COR-L47 (cell line): ENCODE measurements at regions not wholly inside any gene's neighbourhood (a gene's known extent, or its start where the extent isn't known, plus 50 kb on each side); places are given as distances from the start of the nearest gene placed in this dataset.

Experiments used
- DNase-seq: peaks from one replicate; lab custom pipeline; 2025; lab: John Stamatoyannopoulos, UW

DNA sequence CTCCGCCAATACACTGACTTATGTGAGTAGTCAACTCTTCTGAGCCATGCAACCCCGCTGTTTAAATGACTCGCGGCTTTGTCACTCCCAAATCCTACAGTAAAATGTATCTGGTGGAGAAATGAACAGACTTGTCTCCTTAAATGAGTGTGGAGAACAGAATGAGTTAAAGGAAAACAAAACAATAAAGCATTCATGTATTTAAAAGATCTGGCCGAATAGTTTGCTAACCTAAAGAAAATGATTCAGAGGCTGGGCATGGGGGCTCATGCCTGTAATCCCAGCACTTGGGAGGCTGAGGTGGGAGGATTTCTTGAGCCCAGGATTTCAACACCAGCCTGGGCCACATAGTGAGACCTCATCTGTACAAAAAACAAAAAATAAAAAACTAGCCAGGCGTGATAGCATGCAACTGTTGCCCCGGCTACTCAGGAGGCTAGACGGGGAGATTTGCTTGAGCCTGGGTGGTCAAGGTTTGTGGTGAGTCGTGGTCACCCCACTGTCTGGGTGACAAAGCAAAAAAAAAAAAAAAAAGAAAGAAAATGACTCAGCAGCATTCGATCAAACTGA lies 86.5 kb upstream of the PFKP start:
- no peak for DNase-seq

DNA sequence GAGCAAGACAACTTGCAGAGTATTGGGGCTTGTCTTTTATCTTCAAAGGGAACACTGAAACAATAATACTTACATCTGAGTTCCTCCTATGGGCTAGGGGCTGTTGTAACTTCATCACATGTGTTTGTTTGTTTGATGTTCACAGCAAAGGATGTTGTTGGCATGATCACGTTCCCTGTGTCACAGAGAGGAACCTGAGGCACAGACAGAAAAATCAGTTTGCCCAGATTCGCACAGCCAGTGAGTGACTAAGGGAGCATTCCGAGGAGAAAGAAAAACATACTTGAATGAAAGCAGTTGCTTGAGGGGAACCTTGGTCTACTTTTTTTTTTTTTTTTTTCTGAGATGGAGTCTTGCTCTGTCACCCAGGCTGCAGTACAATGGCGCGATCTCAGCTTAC lies 87.2 kb upstream of the PFKP start:
- no peak for DNase-seq

DNA sequence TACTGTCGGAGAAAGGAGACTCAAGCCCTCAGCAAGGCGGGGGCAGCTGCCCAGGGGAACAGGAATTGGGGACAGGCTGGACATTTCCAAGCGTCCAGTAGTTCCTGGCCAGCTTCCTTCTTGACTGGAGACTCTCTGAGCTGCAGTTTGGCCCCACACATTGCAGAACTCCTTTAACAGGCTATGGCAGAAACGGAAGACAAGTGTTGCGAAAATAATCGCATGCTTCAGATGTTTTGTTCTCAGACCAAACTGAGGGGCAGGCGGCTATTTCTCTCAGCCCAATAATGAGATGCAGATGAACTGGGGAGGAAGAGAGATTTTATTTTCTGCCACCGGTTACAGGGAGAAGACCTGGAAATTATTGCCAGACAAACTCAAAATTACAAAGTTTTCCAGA lies 88.0 kb upstream of the PFKP start:
- no peak for DNase-seq

DNA sequence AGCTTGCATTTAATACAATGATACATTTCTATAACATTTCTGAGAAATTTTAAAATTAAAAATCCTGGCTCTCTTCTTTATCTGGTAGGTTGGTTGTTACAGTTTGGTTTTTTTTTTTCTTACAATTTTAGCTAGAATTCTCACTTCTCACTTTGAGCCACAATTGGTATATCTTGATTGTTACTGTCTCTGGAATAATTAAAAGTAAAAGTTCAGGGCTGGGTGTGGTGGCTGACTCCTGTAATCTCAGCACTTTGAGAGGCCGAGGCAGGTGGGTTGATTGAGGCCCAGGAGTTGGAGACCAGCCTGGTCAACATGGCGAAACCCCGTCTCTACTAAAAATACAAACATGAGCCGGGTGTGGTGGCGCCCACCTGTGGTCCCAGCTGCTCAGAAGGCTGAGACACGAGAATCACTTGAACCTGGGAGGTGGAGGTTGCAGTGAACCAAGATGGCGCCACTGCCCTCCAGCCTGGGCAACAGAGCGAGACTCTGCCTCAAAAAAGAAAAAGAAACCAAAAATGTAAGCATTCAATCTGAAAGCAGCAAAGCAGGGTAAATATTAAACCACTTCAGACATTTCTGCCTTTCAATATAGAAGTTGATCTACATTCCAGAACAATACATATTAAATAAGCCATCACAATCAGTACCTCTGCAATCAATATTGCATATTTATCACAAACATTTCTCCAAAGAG lies 88.6 kb upstream of the PFKP start:
- no peak for DNase-seq

DNA sequence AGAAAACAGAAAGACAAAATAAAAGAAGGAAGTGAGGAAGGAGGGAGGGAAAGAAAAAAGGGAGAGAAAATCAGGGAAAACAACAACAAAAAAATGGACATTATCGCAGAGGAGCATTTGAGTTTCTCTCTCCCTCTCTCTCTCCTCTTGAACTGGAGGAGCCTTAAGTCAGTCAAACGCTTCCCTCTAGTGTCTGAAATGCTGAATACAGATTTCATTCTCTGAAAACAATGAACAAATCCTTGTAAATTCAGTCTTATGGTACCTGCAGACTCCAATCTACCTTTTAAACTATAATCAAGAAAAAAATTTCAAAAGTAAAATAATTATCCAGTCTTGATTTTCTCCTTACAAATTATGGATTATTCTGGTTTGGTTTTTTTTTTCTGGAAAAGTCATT lies 89.2 kb upstream of the PFKP start:
- peak; percentile 53 for DNase-seq

DNA sequence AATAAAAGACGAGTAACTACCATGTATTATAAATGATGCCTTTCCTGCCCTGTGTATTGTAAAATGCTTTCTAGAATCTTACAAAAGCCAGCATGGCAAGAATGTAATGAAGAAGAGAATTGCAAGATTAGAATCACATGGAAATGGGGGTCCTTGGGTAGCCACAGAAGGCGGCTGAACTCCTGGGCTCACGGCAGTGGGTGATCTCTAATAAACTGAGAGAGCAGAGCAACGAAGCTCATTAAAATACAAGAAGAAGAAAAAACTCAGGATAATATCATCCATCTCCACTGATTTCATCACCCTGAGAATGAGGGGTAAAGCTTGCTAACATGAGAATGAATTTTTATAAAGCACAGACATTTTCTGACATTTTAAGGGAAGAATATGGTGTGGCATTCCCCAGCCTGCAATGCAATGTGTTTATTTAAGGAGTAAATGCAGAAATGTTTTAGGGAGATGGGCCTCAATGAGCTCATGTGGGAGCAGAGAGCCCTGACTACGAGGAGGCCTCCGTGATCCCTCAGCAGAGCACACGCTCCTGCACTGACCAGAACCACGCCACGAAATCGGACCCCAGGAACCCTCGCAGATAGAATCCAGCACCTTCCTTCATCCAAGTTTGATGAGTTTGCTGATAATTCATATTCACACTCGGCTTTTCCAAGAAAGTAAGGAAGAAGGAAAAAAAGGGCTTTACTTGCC lies 92.7 kb upstream of the PFKP start:
- DNase-seq = no peak

DNA sequence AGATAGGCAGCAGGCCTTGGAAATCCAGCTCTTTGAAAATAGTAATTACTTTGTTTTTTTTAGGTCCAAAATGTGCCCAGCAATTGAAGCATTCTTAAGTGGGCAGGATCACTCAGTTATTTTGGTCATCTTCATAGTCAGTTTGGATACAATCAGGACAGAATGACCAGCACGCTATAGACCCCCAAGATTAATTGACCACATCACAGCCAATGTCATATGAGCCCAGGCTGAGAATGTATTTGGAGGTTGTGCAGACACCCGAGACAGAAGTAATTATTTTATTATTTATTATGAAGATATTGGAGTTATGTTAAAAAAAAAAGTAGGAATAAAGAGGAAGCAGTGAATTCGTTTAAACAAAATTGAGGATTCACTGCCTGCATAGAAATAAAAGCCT lies 93.3 kb upstream of the PFKP start:
- no peak for DNase-seq

DNA sequence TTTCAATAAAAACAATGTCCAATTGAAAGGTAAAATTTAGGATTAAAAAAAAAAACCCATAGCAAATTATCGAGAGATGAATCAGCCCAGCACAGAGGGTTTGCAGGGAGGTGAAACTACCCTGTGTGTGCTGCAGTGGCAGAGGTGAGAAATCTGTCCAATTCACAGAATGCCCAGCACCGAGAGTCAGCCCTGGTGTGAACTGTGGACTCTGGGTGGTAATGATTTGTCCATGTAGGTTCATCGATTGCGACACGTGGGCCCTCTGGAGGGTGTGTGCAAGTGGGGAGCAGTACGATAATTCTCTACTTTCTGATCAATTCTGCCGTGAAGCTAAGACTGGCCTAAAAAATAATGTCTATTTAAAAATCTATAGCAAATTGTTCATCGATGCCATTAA lies 94.5 kb upstream of the PFKP start:
- DNase-seq = no peak

DNA sequence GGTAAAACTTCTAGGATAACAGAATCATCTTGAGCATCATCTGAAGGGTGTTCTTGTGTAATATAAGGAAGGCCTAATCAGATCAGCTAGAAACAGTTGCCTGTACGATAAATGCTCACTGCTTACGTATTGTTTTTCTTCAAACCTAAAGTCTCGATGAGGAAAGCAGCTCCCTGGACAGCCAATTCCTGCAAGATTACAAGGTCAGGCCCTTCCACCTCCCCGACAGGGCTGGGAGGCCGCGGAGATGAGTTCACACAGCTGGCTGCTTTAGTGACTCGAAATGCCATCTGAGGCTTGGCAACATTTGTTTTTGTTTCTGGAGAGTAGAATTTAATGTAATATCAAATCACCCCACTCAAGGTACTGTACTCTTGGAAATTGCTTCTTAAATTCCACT lies 95.1 kb upstream of the PFKP start:
- DNase-seq = no peak

DNA sequence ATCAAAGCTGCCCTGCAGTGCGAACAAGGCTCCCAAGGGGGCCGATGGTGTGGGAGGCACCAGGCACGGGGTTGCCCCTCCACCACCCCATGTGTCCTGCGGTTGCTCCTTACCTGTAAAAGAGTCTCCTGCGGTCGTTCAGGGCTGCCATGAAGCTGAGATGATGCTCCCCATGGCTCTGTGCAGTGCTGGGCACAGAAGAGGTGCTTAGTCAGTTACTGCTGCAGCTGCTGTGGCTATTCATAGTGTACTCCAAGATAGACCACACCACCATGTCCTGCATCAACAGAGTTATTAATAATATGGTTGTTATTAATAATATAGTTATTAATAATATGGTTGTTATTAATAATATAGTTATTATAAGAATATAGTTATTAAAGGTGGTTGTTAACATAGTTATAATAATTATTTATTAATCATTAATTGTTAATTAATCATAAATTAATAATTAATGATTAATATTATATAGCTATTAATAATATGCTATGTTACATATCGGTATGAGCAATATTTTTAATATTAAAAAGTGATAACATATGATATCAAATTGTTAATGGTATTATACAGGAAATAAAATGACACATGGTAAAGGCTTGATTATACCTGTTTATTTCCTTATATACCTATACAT lies 97.0 kb upstream of the PFKP start:
- DNase-seq = no peak

DNA sequence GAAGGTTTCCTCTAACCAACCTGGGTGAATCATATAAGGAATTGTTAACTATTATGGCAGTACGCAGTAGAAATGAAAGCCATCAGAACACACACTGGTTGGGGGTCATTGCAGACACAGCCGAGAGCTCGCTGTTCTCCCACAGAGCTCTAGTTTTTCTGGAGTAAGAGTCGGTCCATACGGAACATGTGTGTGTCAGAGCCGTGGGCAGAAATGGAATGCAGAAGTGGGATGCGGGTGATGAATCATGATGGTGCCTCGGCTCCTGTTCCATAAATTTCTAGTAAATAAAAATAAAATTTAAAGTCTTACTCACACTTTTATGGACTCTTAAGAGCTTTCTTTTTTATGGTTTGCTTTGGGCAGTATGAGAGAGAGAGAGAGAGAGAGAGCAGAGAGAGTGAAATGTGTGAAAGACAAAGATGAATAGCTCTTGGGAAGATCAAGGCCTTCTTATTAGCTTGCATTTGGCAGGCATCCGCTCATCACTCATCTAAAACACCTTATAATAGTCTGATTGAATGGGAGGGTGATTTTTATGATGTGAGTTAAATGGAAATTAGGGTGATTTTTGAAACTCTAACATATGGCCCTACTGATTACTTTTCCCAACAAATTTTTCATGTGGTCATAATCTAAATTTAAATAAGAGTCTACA lies 98.8 kb upstream of the PFKP start:
- DNase-seq = no peak

DNA sequence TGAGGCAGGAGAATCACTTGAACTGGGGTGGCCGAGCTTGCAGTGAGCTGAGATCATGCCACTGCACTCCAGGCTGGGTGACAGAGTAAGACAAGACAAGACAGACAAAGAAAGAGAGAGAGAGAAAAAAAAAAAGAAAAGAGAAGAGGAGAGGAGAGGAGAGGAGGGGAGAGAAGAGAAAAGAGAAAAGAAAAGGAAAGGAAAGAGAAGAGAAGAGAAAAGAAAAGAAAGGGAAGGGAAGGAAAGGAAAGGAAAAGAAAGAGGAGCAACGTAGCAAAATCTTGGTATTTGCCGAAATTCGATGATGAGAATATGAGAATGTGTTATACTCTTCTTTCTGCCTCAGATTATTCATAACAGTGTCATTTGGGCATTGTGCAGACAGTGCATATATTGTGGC lies 101.2 kb upstream of the PFKP start:
- DNase-seq = no peak

DNA sequence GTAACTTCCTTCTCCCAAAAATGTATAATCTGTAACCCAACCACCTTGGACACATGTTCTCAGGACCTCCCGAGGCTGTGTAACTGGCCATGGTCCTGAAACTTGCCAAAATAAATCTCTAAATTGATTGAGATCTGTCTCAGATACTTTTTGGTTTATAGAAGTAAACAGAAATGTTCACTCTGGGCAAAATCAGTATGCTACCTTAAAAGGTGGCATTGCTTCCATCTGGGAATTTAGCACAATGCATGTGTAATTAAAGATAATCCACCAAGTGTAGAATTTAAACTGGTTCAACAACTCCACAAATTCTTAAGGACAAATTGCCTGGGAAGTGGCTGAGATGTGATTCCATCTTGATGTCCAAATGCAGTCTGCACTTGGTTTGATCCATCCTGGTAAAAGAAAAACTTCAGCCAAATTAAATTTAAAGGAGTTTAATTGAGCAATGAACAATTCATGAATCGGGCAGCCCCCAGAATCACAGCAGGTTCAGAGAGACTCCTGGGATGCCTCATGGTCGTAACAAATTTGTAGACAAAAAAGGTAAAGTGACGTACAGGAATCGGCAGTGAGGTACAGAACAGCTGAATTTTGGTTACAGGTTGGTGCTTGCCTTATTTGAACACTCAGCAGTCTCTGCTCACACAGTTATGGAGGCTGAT lies 102.6 kb upstream of the PFKP start:
- DNase-seq = no peak

DNA sequence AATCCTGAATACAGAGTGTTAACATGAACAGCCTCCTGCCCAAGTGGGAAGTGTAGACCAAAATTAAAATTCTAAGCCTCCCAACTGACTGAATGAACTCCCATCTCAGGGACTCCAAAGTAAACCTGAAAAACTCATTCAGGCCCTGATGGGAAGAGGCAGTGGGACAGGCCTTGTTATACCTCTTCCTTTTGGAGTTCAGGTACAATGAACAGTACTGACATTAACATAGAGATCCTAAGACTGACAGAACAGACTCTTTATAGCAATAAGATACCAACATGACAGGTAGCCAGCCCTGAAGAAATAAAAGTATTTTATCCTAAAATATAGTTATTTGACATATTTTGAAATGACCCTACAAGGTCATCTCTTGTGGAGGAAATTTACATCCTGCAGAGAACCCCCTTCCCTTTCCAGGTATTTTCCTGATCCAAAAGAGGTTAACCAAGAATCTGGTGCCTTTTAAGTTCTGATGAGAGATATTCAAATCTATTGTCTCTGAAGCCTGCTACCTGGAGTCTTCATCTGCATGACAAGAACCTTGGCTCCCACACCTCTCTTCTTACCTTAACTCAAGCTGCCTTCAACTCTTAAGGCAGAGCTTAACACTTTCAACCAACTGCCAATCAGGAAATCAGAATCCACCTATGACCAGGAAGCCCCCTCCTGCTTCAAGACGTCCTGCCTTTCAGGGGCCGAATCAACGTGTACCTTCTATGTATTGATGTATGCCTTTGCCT lies 103.3 kb upstream of the PFKP start:
- DNase-seq = no peak

DNA sequence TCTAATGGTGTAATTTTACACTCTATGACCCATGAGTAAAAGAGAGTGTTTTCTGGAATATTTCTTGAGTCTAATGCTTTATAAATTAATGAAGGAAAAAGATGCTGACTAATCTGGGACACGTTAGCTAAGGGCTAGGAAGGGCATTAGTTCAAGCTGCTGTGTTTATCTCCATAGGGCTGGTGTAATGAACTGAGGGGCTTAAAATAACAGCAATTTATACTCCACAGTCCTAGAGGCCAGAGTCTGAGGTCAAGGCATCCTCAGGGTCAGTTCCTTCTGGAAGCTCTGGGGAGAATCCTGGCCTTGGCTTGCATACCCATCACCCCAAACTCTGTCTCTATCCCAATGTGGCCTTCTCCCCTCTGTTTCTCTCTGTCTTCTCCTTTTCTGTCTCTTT lies 105.2 kb upstream of the PFKP start:
- no peak for DNase-seq

DNA sequence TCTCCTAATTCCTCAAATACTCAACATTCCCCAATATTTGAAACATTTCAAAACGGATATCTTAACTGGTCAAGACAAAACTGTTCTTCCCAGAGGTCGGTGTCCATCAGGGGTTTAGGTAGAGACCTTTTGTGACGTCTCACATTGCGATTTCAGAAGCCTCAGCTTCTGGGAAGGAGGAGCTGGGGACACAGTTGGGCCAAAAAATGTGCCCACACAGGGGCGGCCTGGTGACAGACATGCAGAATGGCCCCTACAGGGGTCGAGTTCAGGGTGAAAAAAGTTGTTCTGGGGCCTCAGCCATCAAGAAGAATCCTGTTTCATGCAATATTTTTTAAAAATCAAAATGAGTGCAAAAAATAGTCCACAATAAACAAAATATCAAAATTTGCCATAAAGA lies 108.7 kb upstream of the PFKP start:
- DNase-seq = no peak

DNA sequence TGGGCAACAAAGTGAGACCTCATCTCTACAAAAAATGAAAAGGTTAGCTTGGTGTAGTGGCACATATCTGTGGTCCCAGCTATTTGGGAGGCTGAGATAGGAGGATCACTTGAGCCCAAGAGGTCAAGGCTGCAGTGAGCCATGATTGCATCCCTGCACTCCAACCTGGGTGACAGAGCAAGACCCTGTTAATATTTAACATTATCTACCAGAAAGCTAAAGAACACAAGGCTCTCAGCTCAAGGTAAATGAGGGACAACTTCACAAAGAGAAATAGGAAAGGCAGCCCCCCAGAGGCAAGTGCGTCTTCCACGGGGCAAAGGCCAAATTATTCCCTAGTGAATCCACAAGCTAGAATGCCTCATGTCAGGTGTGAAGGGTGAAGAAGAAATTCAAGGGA lies 109.6 kb upstream of the PFKP start:
- DNase-seq = no peak

DNA sequence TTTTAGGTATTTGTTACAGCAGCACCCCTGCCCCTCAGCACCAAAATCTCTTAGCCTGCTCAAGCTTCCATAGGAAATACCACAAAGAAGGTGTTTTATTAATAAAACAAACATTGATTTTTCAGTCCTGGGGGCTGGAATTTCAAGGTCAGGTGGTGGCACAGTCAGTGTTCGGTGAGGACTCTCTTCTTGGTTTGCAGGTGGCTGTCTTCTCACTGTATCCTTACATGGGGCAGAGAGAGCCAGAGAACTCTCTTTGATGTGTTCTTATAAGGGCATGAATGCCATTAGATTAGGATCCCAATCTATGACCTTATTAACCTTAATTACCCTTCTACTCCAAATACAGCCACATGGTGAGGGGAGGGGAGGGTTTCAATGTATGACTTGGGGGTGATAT lies 112.3 kb upstream of the PFKP start:
- no peak for DNase-seq

DNA sequence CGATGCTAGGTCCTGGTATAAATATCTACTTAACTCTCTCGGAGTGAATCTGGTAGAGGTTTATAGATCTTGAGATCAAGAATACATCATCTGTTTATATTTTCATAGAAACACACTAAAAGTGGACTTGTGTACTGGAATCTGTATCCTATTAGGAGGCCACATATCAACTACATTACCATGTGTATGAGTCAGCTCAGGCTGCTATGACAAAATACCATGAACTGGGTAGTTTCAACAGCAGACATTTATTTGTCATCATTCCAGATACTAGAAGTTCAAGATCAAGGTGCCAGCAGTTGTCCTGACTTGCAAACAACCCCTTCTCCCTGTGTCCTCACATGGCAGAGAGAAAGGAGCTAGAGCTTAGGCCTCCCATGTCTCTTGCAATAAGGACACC lies 113.9 kb upstream of the PFKP start:
- DNase-seq = no peak

DNA sequence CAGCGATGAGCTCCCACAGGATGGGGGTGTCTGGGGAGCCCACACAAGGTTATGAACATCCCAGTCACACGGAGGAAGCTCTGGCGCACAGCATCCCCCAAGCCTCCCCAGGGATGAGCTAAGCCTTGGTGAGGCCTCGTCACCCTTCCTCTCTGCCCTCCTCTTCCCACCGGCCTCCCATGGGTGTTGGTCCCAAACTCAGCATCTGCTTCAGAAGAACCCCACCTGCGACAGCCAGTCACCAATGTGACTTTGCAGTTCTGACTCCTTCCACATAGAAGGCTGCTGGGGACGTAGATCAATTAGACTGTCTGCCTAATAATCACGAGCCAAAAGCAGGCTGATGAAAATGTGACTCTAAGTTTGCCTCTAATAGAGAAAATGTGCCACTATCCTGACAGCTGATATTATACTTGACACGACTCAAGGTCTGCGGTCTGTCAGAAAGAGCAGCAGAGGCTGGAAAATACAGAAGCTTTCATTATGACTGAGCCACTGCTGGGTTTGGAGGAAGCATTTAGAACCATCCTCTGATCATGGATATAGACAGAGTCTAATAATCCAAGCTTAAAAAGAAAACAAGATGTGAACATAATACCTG lies 116.0 kb upstream of the PFKP start:
- no peak for DNase-seq

DNA sequence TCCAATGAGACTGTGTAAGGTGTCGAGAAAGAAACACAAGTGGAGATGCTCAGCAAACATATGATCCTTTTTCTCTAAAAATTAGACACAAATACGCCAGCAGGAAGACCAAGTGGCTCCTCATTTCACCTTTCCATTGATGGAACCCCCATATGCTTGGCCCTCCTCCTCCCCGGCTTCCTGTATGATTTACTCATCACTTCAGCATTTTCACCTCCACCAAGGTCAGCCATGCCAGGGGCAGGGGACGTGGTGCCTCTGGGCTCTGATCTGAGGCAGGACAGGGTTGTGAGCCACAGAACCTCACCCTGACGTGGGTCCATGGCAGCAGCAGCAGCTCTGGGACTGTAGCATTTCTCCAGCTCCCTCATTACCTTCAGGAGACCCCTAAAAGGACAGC lies 116.8 kb upstream of the PFKP start:
- DNase-seq = no peak
